GM18498 (cell line): ENCODE measurements at regions not wholly inside any gene's neighbourhood (a gene's known extent, or its start where the extent isn't known, plus 50 kb on each side); places are given as distances from the start of the nearest gene placed in this dataset.

Source experiments
- ATAC-seq: cut with Tn5 transposase; IDR thresholded peaks from one replicate; pipeline ENCODE4 v1.9.1; 2021; ENCODE audit warnings: mild to moderate bottlenecking, moderate library complexity; ENCODE audit not compliant: unreplicated experiment

DNA sequence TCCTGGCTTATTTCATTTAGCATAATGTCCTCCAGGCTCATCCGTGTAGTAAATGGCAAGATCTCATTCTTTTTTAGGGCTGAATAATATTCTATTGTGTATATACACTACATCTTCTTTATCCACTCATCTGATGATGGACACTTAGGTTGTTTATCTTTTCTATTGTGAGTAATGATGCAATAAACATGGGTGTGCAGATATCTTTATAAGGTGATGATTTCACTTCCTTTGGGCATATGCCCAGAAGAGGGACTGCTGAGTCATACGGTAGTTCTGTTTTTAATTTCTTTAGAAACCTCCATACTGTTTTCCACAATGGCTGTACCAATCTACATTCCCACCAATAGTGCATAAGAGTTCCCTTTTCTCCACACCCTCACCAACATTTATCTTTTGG, 317.6 kb upstream of the CNKSR2 start:
- ATAC-seq, result no peak

- no peak for ATAC-seq
Observed at GRCh38 chrX:21047034-21047455, 327.2 kb upstream of the CNKSR2 start.

- ATAC-seq, result no peak
Observed at GRCh38 chrX:21014326-21014725, 359.9 kb upstream of the CNKSR2 start.

- ATAC-seq, result no peak
Observed at GRCh38 chrX:21004835-21005234, 369.4 kb upstream of the CNKSR2 start.

- ATAC-seq, result no peak
Observed at GRCh38 chrX:20995829-20996228, 378.4 kb upstream of the CNKSR2 start.

DNA sequence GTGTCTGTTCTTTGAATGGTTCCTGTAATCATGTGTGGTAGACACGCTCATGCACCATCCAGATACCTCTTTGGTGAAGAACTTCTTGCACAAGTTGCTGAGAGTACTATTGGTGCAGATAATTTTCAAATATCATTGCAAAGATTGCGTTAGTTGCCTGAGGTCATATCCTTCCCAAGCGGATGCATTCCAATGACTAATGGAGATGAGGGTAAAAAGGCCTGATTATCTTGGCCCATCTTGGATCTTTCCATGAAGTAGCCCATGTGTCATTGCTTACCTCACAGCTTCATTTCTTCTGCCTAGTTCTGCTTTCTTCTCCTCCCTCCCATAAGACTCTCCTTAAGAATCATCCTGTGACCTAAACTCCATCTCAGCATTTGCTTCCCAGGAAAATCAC, 384.9 kb upstream of the CNKSR2 start:
- no peak for ATAC-seq

GRCh38 chrX:20988804-20989203, 385.4 kb upstream of the CNKSR2 start:
- ATAC-seq, result no peak

GRCh38 chrX:20988118-20988517, 386.1 kb upstream of the CNKSR2 start:
- no peak for ATAC-seq

- ATAC-seq, result no peak
Observed at GRCh38 chrX:20980426-20980825, 393.8 kb upstream of the CNKSR2 start.

DNA sequence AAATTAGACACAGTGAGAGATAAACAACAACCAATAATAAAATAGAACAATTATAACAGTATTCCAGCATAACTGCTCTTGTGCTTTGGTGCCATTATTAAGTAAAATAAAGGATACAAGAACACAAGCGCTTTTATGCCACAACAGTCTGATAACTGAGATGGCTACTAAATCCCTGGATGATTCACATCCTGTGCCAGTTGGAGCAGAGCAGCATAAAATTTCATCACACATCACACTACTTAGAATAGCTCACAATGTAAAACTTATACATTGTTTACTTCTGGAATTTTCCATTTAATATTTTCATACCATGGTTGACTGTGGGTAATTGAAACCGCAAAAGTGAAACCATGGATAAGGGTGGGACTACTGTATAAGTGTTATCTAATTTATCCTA, 399.9 kb upstream of the CNKSR2 start:
- ATAC-seq, result no peak

- ATAC-seq, result no peak
Observed at GRCh38 chrX:20973038-20973437, 401.2 kb upstream of the CNKSR2 start.

- ATAC-seq, result no peak
Observed at GRCh38 chrX:20971250-20971649, 403.0 kb upstream of the CNKSR2 start.

DNA sequence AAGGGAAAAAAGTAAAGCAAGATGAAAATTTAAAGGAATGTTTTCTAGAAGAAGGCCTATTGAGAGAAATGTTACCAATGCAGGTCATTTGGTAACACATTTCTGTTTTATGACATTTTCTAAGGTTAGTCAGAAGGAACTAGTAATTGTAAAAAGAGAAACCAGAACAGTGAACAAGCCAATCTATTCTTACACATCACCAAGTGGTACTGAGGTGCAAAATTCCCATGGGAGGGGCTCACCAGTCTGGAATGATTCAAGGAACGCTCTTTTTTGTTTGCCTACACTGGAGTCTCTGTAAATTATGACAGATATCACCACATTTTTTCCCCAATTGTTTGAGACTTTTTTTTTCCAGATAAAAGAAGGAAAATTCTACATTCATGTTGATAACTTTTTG, 404.7 kb upstream of the CNKSR2 start:
- no peak for ATAC-seq

DNA sequence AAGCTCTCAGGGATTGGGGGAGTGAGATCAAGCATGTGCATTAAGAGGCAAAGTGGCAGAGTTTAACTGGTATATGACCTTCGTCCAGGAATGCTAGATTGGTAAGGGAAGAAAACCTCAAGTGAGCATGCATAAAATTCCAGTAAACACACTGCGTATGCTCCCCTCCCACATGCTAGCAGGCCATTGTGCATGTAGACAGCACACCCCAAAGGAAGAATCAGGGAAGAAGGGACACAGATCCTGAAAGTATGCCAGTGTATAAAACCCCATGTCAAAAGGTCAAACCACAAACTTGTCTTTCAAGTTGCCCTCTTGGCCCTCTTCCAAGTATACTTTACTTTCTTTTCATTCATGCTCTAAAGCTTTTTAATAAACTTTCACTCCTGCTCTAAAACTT, 405.2 kb upstream of the CNKSR2 start:
- no peak for ATAC-seq

GRCh38 chrX:20967725-20968124, 406.5 kb upstream of the CNKSR2 start:
- ATAC-seq, result no peak

- no peak for ATAC-seq
Observed at GRCh38 chrX:20965270-20966044, 408.8 kb upstream of the CNKSR2 start.

- no peak for ATAC-seq
Observed at GRCh38 chrX:20954014-20954413, 420.2 kb upstream of the CNKSR2 start.

- ATAC-seq, result no peak
Observed at GRCh38 chrX:20952180-20952579, 422.0 kb upstream of the CNKSR2 start.

- ATAC-seq, result no peak
Observed at GRCh38 chrX:20951016-20951810, 423.0 kb upstream of the CNKSR2 start.

- no peak for ATAC-seq
Observed at GRCh38 chrX:20947411-20947912, 426.8 kb upstream of the CNKSR2 start.

GRCh38 chrX:20913760-20914159, 460.5 kb upstream of the CNKSR2 start:
- no peak for ATAC-seq

GRCh38 chrX:20906571-20906970, 467.6 kb upstream of the CNKSR2 start:
- ATAC-seq, result no peak
